GM21423 (cell line): ENCODE measurements at regions not wholly inside any gene's neighbourhood (a gene's known extent, or its start where the extent isn't known, plus 50 kb on each side); places are given as distances from the start of the nearest gene placed in this dataset.

Experiments used
- ATAC-seq: cut with Tn5 transposase; IDR thresholded peaks from one replicate; pipeline ENCODE4 v1.9.1; 2021; ENCODE audit warnings: mild to moderate bottlenecking, moderate library complexity; ENCODE audit not compliant: unreplicated experiment

GRCh38 chr18:61756244-61756643 lies 136.6 kb downstream of the RNF152 start:
- ATAC-seq = no peak

- ATAC-seq = no peak
These were observed 137.3 kb downstream of the RNF152 start for GRCh38 chr18:61755555-61755954.

- ATAC-seq = no peak
These were observed 138.7 kb downstream of the RNF152 start for GRCh38 chr18:61754039-61754583.

- no peak for ATAC-seq
These were observed 139.4 kb downstream of the RNF152 start for GRCh38 chr18:61753373-61753772.

GRCh38 chr18:61752973-61753372 lies 139.8 kb downstream of the RNF152 start:
- no peak for ATAC-seq

- ATAC-seq = no peak
These were observed 141.8 kb downstream of the RNF152 start for GRCh38 chr18:61750840-61751668.

GRCh38 chr18:61749546-61749945 lies 143.3 kb downstream of the RNF152 start:
- ATAC-seq = no peak

GRCh38 chr18:61749031-61749430 lies 143.8 kb downstream of the RNF152 start:
- no peak for ATAC-seq

GRCh38 chr18:61748004-61748403 lies 144.8 kb downstream of the RNF152 start:
- no peak for ATAC-seq

- no peak for ATAC-seq
These were observed 148.9 kb downstream of the RNF152 start for GRCh38 chr18:61743775-61744531.

GRCh38 chr18:61742565-61743429 lies 150.0 kb downstream of the RNF152 start:
- no peak for ATAC-seq

- ATAC-seq = no peak
These were observed 150.8 kb downstream of the RNF152 start for GRCh38 chr18:61741881-61742454.

- ATAC-seq = no peak
These were observed 154.3 kb downstream of the RNF152 start for GRCh38 chr18:61738488-61738887.

GRCh38 chr18:61738042-61738441 lies 154.8 kb downstream of the RNF152 start:
- no peak for ATAC-seq

GRCh38 chr18:61736133-61736532 lies 156.7 kb downstream of the RNF152 start:
- ATAC-seq = no peak

- ATAC-seq = no peak
These were observed 157.2 kb downstream of the RNF152 start for GRCh38 chr18:61735564-61736102.

- no peak for ATAC-seq
These were observed 158.4 kb downstream of the RNF152 start for GRCh38 chr18:61734396-61734795.

- ATAC-seq = no peak
These were observed 160.0 kb downstream of the RNF152 start for GRCh38 chr18:61732854-61733253.

GRCh38 chr18:61731693-61732376 lies 161.0 kb downstream of the RNF152 start:
- ATAC-seq = no peak

GRCh38 chr18:61731178-61731577 lies 161.6 kb downstream of the RNF152 start:
- ATAC-seq = no peak
